ENCODE measurements at regions not wholly inside any gene's neighbourhood (a gene's known extent, or its start where the extent isn't known, plus 50 kb on each side); places are given as distances from the start of the nearest gene placed in this dataset.

DNA sequence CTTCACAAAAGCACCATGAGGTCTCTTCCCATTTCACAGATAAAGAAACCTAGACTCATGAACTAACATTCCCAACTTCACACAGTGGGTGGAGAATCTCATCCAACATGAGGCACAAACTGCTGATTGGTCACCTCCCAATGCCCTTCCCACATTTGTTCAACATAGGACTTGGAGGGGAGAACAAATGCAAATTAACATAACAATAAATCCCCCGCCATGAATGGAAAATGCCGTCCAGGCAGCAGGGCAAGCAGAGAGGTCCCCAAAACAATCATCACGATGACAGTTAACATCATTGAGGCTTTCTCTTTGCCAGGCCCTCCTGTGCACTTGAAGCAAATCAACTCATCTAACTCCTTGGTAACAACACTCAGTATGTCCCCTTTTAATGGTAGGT, 185.3 kb downstream of the TMEM132E start:
- H3K79me2 ChIP-seq (ENCODE audit: control insufficient read depth, insufficient read depth, low read length) = no peaks in the 10 kb centered on the region
- no peak overlapping the region for H3K27ac ChIP-seq (ENCODE audit: insufficient read depth, low read length)
- H3K4me1 ChIP-seq (ENCODE audit: control insufficient read depth, extremely low read depth, insufficient read depth, low read length) = no peaks in the 10 kb centered on the region
- TF ChIP-seq EZH2 (IDR thresholded peaks at IDR 0.05; ENCODE audit: low read length, missing control alignments) = no peak
- TF ChIP-seq, protein P1, sequence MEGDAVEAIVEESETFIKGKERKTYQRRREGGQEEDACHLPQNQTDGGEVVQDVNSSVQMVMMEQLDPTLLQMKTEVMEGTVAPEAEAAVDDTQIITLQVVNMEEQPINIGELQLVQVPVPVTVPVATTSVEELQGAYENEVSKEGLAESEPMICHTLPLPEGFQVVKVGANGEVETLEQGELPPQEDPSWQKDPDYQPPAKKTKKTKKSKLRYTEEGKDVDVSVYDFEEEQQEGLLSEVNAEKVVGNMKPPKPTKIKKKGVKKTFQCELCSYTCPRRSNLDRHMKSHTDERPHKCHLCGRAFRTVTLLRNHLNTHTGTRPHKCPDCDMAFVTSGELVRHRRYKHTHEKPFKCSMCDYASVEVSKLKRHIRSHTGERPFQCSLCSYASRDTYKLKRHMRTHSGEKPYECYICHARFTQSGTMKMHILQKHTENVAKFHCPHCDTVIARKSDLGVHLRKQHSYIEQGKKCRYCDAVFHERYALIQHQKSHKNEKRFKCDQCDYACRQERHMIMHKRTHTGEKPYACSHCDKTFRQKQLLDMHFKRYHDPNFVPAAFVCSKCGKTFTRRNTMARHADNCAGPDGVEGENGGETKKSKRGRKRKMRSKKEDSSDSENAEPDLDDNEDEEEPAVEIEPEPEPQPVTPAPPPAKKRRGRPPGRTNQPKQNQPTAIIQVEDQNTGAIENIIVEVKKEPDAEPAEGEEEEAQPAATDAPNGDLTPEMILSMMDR (conservative IDR thresholded peaks at IDR 0.05 in 1 of 2, IDR thresholded peaks at IDR 0.05 in 1 of 2; ENCODE audit: low read depth in 1 of 2, low read length in 2 of 2) = no peak
- H3K4me2 ChIP-seq (ENCODE audit: extremely low read depth, insufficient read depth, low read length) = no peak overlapping the region
- H4K20me1 ChIP-seq (ENCODE audit: control insufficient read depth, extremely low read depth, insufficient read depth, low read length) = no peaks in the 10 kb centered on the region
- no peaks in the 10 kb centered on the region for H3K9me3 ChIP-seq (ENCODE audit: control insufficient read depth, insufficient read depth, low read depth, low read length)
- H3K36me3 ChIP-seq (ENCODE audit: control insufficient read depth, insufficient read depth, low read length) = no peaks in the 10 kb centered on the region
- H3K4me3 ChIP-seq (replicated peaks in 1 of 4; ENCODE audit: control extremely low read depth in 1 of 4, insufficient read depth in 1 of 4, low read depth in 3 of 4, low read length in 4 of 4) = no peak overlapping the region
- H3K9ac ChIP-seq (ENCODE audit: insufficient read depth, low read length) = no peak overlapping the region
- H2AFZ ChIP-seq (ENCODE audit: low read length) = no peak overlapping the region
- H3K27me3 ChIP-seq (ENCODE audit: control insufficient read depth, insufficient read depth, low read length) = no peaks in the 10 kb centered on the region
- DNase-seq (ENCODE audit: low read depth in 2 of 2) = no peak

DNA sequence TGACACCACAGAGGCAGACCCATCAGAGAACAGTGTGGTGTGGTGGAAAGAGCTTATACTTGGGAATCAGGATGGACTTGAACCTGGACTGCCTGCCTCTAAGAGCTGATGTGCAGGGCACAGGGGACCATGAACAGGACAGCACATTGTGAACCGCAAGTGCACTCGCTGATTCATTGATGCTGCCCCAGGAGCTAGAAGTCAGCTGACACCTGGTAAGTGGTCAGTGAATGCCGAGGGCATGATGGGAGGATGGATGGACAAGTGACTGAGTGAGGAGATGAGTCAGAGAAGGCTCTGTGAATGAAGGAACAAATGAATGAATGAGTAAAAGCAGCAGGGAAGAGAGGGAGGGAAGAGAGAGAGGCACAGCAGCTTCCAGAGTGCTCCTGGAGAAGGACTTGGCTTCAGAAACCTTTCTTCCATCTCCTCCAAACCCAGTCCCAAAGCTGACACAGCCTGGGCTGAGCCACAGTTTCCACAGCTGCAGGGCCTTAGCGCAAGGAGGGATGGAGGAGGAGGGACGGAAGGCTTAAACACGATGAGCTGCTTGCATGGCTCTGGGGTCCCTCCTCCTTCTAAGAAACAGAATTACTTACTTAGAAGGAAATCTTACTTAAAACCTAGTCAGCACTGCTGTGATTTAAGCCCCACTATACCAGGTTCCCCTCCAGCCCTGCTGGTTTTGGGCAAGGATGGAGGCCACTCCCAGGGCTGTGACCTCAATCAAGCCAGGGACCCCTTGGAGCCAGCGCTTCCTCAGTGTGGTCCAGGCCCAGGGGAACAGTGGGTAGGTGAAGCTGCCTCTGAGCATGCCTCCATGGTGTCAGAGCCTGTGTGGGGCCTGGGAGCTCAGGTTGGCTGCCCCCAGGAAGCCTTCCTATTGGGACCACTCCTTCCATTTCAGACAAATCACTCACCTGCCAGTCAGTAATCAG, 184.6 kb downstream of the TMEM132E start:
- H3K36me3 ChIP-seq (ENCODE audit: control insufficient read depth, insufficient read depth, low read length) = no peaks in the 10 kb centered on the region
- no peaks in the 10 kb centered on the region for H3K4me1 ChIP-seq (ENCODE audit: control insufficient read depth, extremely low read depth, insufficient read depth, low read length)
- H3K9me3 ChIP-seq (ENCODE audit: control insufficient read depth, insufficient read depth, low read depth, low read length) = no peaks in the 10 kb centered on the region
- TF ChIP-seq EZH2 (IDR thresholded peaks at IDR 0.05; ENCODE audit: low read length, missing control alignments) = no peak
- TF ChIP-seq, protein P1 (conservative IDR thresholded peaks at IDR 0.05 in 1 of 2, IDR thresholded peaks at IDR 0.05 in 1 of 2; ENCODE audit: low read depth in 1 of 2, low read length in 2 of 2) = no peak
- no peak overlapping the region for H3K4me2 ChIP-seq (ENCODE audit: extremely low read depth, insufficient read depth, low read length)
- no peak overlapping the region for H3K27ac ChIP-seq (ENCODE audit: insufficient read depth, low read length)
- H3K79me2 ChIP-seq (ENCODE audit: control insufficient read depth, insufficient read depth, low read length) = no peaks in the 10 kb centered on the region
- H4K20me1 ChIP-seq (ENCODE audit: control insufficient read depth, extremely low read depth, insufficient read depth, low read length) = no peaks in the 10 kb centered on the region
- no peak overlapping the region for H3K9ac ChIP-seq (ENCODE audit: insufficient read depth, low read length)
- DNase-seq (ENCODE audit: low read depth in 2 of 2) = no peak
- H2AFZ ChIP-seq (ENCODE audit: low read length) = no peak overlapping the region
- H3K27me3 ChIP-seq (ENCODE audit: control insufficient read depth, insufficient read depth, low read length) = no peaks in the 10 kb centered on the region
- no peak overlapping the region for H3K4me3 ChIP-seq (replicated peaks in 1 of 4; ENCODE audit: control extremely low read depth in 1 of 4, insufficient read depth in 1 of 4, low read depth in 3 of 4, low read length in 4 of 4)

DNA sequence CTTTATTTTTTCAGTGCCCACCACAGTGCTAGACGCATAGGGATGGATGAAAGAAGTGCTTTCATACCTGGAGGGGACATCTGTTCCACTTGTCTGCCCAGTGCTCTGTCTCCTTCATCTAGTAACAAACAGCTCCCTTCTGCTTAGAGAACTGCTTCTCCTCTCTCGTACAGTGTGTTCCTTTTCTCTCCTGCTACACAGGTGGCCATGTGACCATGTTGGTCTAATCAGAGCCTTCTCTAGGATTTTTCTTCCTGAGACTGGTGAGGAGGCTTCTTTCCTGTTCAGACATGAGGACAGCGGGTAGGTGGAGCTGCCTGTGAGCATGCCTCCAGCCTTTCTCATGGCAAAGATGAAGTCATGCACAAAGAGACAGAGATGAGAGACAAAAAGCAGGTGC, 182.7 kb downstream of the TMEM132E start:
- no peak for TF ChIP-seq EZH2 (IDR thresholded peaks at IDR 0.05; ENCODE audit: low read length, missing control alignments)
- TF ChIP-seq, protein P1 (conservative IDR thresholded peaks at IDR 0.05 in 1 of 2, IDR thresholded peaks at IDR 0.05 in 1 of 2; ENCODE audit: low read depth in 1 of 2, low read length in 2 of 2) = no peak
- H3K4me2 ChIP-seq (ENCODE audit: extremely low read depth, insufficient read depth, low read length) = no peak overlapping the region
- no peaks in the 10 kb centered on the region for H4K20me1 ChIP-seq (ENCODE audit: control insufficient read depth, extremely low read depth, insufficient read depth, low read length)
- no peak overlapping the region for H3K4me3 ChIP-seq (replicated peaks in 1 of 4; ENCODE audit: control extremely low read depth in 1 of 4, insufficient read depth in 1 of 4, low read depth in 3 of 4, low read length in 4 of 4)
- no peak for DNase-seq (ENCODE audit: low read depth in 2 of 2)
- H3K4me1 ChIP-seq (ENCODE audit: control insufficient read depth, extremely low read depth, insufficient read depth, low read length) = no peaks in the 10 kb centered on the region
- H3K27ac ChIP-seq (ENCODE audit: insufficient read depth, low read length) = no peak overlapping the region
- no peaks in the 10 kb centered on the region for H3K79me2 ChIP-seq (ENCODE audit: control insufficient read depth, insufficient read depth, low read length)
- no peak overlapping the region for H2AFZ ChIP-seq (ENCODE audit: low read length)
- no peak overlapping the region for H3K9ac ChIP-seq (ENCODE audit: insufficient read depth, low read length)
- H3K36me3 ChIP-seq (ENCODE audit: control insufficient read depth, insufficient read depth, low read length) = no peaks in the 10 kb centered on the region
- H3K9me3 ChIP-seq (ENCODE audit: control insufficient read depth, insufficient read depth, low read depth, low read length) = no peaks in the 10 kb centered on the region
- no peaks in the 10 kb centered on the region for H3K27me3 ChIP-seq (ENCODE audit: control insufficient read depth, insufficient read depth, low read length)

Data from fibroblast of lung (primary cell).